Endothelial cell of umbilical vein (primary cell): ENCODE measurements at regions not wholly inside any gene's neighbourhood (a gene's known extent, or its start where the extent isn't known, plus 50 kb on each side); places are given as distances from the start of the nearest gene placed in this dataset.

Experiments
- BruUV-seq: library from RNA; stranded (reverse); fragments of 400-500 nt; replicated peaks from 2 replicates; lab custom pipeline; 2021; lab: Mats Ljungman, UMichigan
- CTCF ChIA-PET: fragments of 300-600, 350-600 bp; sonication (Branson Sonifier 250); formaldehyde crosslinking; loops from one replicate; lab custom pipeline; 2021; ENCODE audit warnings: antibody characterized with exemption, inconsistent platforms; lab: Charles Lee
- POLR2A ChIA-PET: fragments of 300-600, 350-600 bp; sonication (Branson Sonifier 250); formaldehyde crosslinking; loops from one replicate; lab custom pipeline; 2021; ENCODE audit warnings: antibody characterized with exemption, inconsistent platforms; lab: Charles Lee
- DNase-seq: peaks from one replicate; pipeline ENCODE4 v3.0.0-alpha.2; 2011; ENCODE audit warnings: low read depth, low spot score
- FAIRE-seq: peaks from 2 replicates; lab custom pipeline; 2011; peaks lifted over from hg19 to GRCh38; lab: Jason Lieb, UNC
- H2AFZ ChIP-seq: 2 replicates; pipeline ENCODE4 v1.6.0; 2012; ENCODE audit warnings: low read depth, low read length, control low read depth, inconsistent platforms
- H3K27ac ChIP-seq: 2 replicates; pipeline ENCODE4 v1.5.1; 2011; ENCODE audit warnings: low read depth, mild to moderate bottlenecking, control low read depth, low read length, moderate library complexity; ENCODE audit not compliant: insufficient read depth
- H3K27me3 ChIP-seq, 2 experiments: 2 replicates each; pipeline versions ENCODE4 v1.6.0 to v1.6.1; 2011; ENCODE audit warnings: low read length in 2 of 2, mixed read lengths in 1 of 2; ENCODE audit not compliant: control insufficient read depth in 2 of 2, insufficient read depth in 2 of 2
- H3K36me3 ChIP-seq, 2 experiments: 2 replicates in 1 of 2; 3 replicates in 1 of 2; pipeline ENCODE4 v1.5.1; 2011; ENCODE audit warnings: low read length in 2 of 2, mild to moderate bottlenecking in 1 of 2, moderate library complexity in 1 of 2; ENCODE audit not compliant: control insufficient read depth in 2 of 2, insufficient read depth in 2 of 2; ENCODE audit errors: extremely low read depth in 1 of 2
- H3K4me1 ChIP-seq: 3 replicates; pipeline ENCODE4 v1.5.1; 2011; ENCODE audit warnings: mild to moderate bottlenecking, low read length; ENCODE audit not compliant: control insufficient read depth, insufficient read depth; ENCODE audit errors: extremely low read depth
- H3K4me2 ChIP-seq: 2 replicates; pipeline ENCODE4 v1.6.1; 2011; ENCODE audit warnings: low read length, control low read depth, mixed read lengths; ENCODE audit not compliant: insufficient read depth
- H3K4me3 ChIP-seq, 3 experiments: fragments of 200-600 bp in 1 of 3; sonication (generic), shearing (Covaris generic) in 1 of 3; replicated peaks in 1 of 3; 2 replicates each; pipeline ENCODE4 v1.5.1; 2011 to 2016; ENCODE audit warnings: control low read depth in 3 of 3, low read length in 3 of 3, mild to moderate bottlenecking in 2 of 3, inconsistent platforms in 1 of 3, low read depth in 1 of 3, moderate library complexity in 1 of 3; ENCODE audit not compliant: insufficient read depth in 1 of 3
- H3K79me2 ChIP-seq: 2 replicates; pipeline ENCODE4 v1.6.0; 2012; ENCODE audit warnings: low read length, inconsistent platforms; ENCODE audit not compliant: control insufficient read depth, insufficient read depth
- H3K9ac ChIP-seq: replicated peaks from 2 replicates; pipeline ENCODE3; 2011; ENCODE audit warnings: low read length, control low read depth; ENCODE audit not compliant: insufficient read depth; ENCODE audit errors: extremely low read depth
- H3K9me1 ChIP-seq: replicated peaks from 3 replicates; pipeline ENCODE4 v1.6.0; 2011; ENCODE audit warnings: mild to moderate bottlenecking, low read length; ENCODE audit not compliant: control insufficient read depth, insufficient read depth; ENCODE audit errors: extremely low read depth
- H3K9me3 ChIP-seq: replicated peaks from 2 replicates; pipeline ENCODE4 v1.5.1; 2012; ENCODE audit warnings: low read length, inconsistent platforms; ENCODE audit not compliant: control insufficient read depth, insufficient read depth
- H4K20me1 ChIP-seq: replicated peaks from 2 replicates; pipeline ENCODE3; 2011; ENCODE audit warnings: mild to moderate bottlenecking, low read length; ENCODE audit not compliant: control insufficient read depth, insufficient read depth; ENCODE audit errors: extremely low read depth
- EZH2 ChIP-seq: IDR thresholded peaks from 2 replicates; pipeline ENCODE4 v1.6.1; 2012; ENCODE audit warnings: borderline replicate concordance, low read depth, mild to moderate bottlenecking, moderate library complexity, low read length, inconsistent platforms; ENCODE audit not compliant: severe bottlenecking
- JUN ChIP-seq: IDR thresholded peaks from 2 replicates; pipeline ENCODE4 v1.6.1; 2011; ENCODE audit warnings: borderline replicate concordance, low read depth; ENCODE audit not compliant: insufficient read length, insufficient read depth
- MYC ChIP-seq: IDR thresholded peaks from one replicate; pipeline ENCODE4 v1.6.1; 2011; ENCODE audit warnings: mild to moderate bottlenecking, low read depth, low read length
- POLR2A ChIP-seq: IDR thresholded peaks from 2 replicates; pipeline ENCODE4 v1.6.1; 2012; ENCODE audit warnings: low read depth, mild to moderate bottlenecking, control low read depth, low read length
- POLR2AphosphoS5 ChIP-seq: IDR thresholded peaks from 2 replicates; pipeline ENCODE4 v1.6.1; 2012; ENCODE audit warnings: low read depth, mild to moderate bottlenecking, control low read depth, low read length, moderate library complexity; ENCODE audit not compliant: insufficient read depth
- dilution Hi-C: fragments of 300-500 bp; cut with MboI; formaldehyde crosslinking; loops from one replicate; pipeline ENCODE4 v1.15.0; 2019; ENCODE audit warnings: low sequenced_read_pairs; ENCODE audit not compliant: extremely low pct_ligation_motif_present
- intact Hi-C: fragments of 100-400 bp; cut with micrococcal nuclease; formaldehyde crosslinking; loops from one replicate; pipeline ENCODE4 v1.10.0; 2022
- TF ChIP-seq, protein P1 (sequence below): IDR thresholded peaks from 2 replicates; pipeline ENCODE4 v1.6.1; 2011; ENCODE audit not compliant: insufficient read depth, insufficient read length

- H3K9me1 ChIP-seq = no peaks in the 10 kb centered on the region
- no peak overlapping the region for H3K9ac ChIP-seq
- CTCF ChIA-PET = no interaction called here
- H3K9me3 ChIP-seq = no peaks in the 10 kb centered on the region
- dilution Hi-C loops = no loop called here
- H3K27me3 ChIP-seq = no peaks in the 10 kb centered on the region
- no peak overlapping the region for H3K4me2 ChIP-seq
- H3K79me2 ChIP-seq = no peaks in the 10 kb centered on the region
- no peak overlapping the region for H2AFZ ChIP-seq
- FAIRE-seq (no peak), DNase-seq (no peak)
- H3K4me3 ChIP-seq = no peak overlapping the region
- no peaks in the 10 kb centered on the region for H3K36me3 ChIP-seq
- H3K27ac ChIP-seq = no peak overlapping the region
- no peaks in the 10 kb centered on the region for H4K20me1 ChIP-seq
- intact Hi-C loops = no loop called here
- no peaks in the 10 kb centered on the region for H3K4me1 ChIP-seq
- POLR2A ChIA-PET = no interaction called here
- BruUV-seq = no TSS peak
- TF ChIP-seq, protein P1, sequence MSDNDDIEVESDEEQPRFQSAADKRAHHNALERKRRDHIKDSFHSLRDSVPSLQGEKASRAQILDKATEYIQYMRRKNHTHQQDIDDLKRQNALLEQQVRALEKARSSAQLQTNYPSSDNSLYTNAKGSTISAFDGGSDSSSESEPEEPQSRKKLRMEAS = no peak
- TF ChIP-seq EZH2 = no peak
Observed at GRCh38 chr9:118183576-118183975, 479.4 kb downstream of the TLR4 start.

DNA sequence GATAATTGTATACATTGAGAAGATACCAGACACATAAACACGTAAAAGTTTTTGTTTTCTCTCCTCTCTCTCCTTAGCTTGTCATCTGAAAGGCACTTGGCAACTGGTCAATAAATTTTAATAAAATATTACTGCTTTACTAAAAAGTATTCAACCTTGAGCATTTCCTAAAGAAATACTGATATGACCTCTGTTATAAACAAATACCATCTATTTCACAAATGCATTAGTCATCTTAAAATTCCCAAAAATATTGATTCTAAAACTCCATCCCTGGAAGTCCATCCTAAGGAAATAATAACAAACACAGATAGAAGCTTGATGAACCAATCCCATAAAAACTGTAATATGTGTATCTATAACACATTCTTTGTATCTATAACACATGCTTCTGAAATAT, 483.2 kb downstream of the TLR4 start:
- ChIA-PET POLR2A (no interaction called here), CTCF (no interaction called here)
- Histone ChIP-seq H3K27me3 (no peaks in the 10 kb centered on the region), H3K9me3 (peaks cover 2% of the 10 kb centered on the region), H2AFZ (no peak overlapping the region), H3K4me2 (no peak overlapping the region), H4K20me1 (no peaks in the 10 kb centered on the region), H3K36me3 (no peaks in the 10 kb centered on the region), H3K27ac (no peak overlapping the region), H3K9me1 (no peaks in the 10 kb centered on the region), H3K4me3 (no peak overlapping the region), H3K4me1 (no peaks in the 10 kb centered on the region), H3K9ac (no peak overlapping the region), H3K79me2 (no peaks in the 10 kb centered on the region)
- no TSS peak for BruUV-seq
- no peak for TF ChIP-seq EZH2
- no peak for TF ChIP-seq POLR2AphosphoS5
- TF ChIP-seq JUN = no peak
- TF ChIP-seq, protein P1 = no peak
- no peak for TF ChIP-seq MYC
- no peak for TF ChIP-seq POLR2A
- dilution Hi-C loops = no loop called here
- intact Hi-C loops = no loop called here
- FAIRE-seq (no peak), DNase-seq (no peak)
